Activated naive CD8-positive, alpha-beta T cell treated with anti-CD3 and anti-CD28 coated beads, Interleukin-2, amount 10 ng/mL, durations not matched to agents 7 days and 5 days (primary cell): ENCODE measurements at regions not wholly inside any gene's neighbourhood (a gene's known extent, or its start where the extent isn't known, plus 50 kb on each side); places are given as distances from the start of the nearest gene placed in this dataset.
"Not testable (repeated sequence)": the region's sequence is repeated elsewhere in the genome, so short reads cannot be mapped to it uniquely, and the experiment has no call there.

Experiments used
- ATAC-seq: fragments of 150-1000 bp; cut with Tn5 transposase; one replicate; pipeline ENCODE4 v1.10.0; 2021; ENCODE audit warnings: low read depth, moderate library complexity
- POLR2A ChIA-PET: fragments of 350-600 bp; sonication (Branson Sonifier 250); formaldehyde crosslinking; loops from one replicate; lab custom pipeline; 2021; ENCODE audit warnings: antibody characterized with exemption; lab: Charles Lee
- DNase-seq: peaks from one replicate; pipeline ENCODE4 v3.0.0; 2021
- H3K27ac Mint-ChIP-seq: one replicate; pipeline ENCODE4 v1.8.0; 2022; ENCODE audit warnings: mild to moderate bottlenecking, mixed read lengths
- H3K27me3 Mint-ChIP-seq: one replicate; pipeline ENCODE4 v1.8.0; 2022; ENCODE audit warnings: mild to moderate bottlenecking, moderate library complexity, mixed read lengths
- H3K36me3 Mint-ChIP-seq: one replicate; pipeline ENCODE4 v1.8.0; 2021; ENCODE audit warnings: mild to moderate bottlenecking, mixed read lengths
- H3K4me1 Mint-ChIP-seq: one replicate; pipeline ENCODE4 v1.8.0; 2021; ENCODE audit warnings: mixed read lengths
- H3K4me3 Mint-ChIP-seq: one replicate; pipeline ENCODE4 v1.8.0; 2022; ENCODE audit warnings: mild to moderate bottlenecking, moderate library complexity, mixed read lengths
- H3K9me3 Mint-ChIP-seq: one replicate; pipeline ENCODE4 v1.8.0; 2021; ENCODE audit warnings: mixed read lengths

GRCh38 chr20:53767206-53767930, 173.7 kb upstream of the ZNF217 start:
- DNase-seq (no peak), ATAC-seq (peak; percentile 58)
- Mint-ChIP-seq H3K4me3 (peak overlapping the region; percentile 57), H3K27ac (peak overlapping the region; percentile 68), H3K27me3 (no peaks in the 10 kb centered on the region), H3K36me3 (no peaks in the 10 kb centered on the region), H3K4me1 (peaks cover 8% of the 10 kb centered on the region), H3K9me3 (no peaks in the 10 kb centered on the region)
- POLR2A ChIA-PET, result interaction anchor here (0.5 kb wide), 1 partner anchor 133 kb away, joined by 3 read pairs; no protein-coding TSS in a partner anchor

- Mint-ChIP-seq H3K27ac (no peak overlapping the region), H3K27me3 (no peaks in the 10 kb centered on the region), H3K4me3 (no peak overlapping the region), H3K4me1 (peaks cover 8% of the 10 kb centered on the region), H3K9me3 (no peaks in the 10 kb centered on the region), H3K36me3 (no peaks in the 10 kb centered on the region)
- POLR2A ChIA-PET, result interaction anchor here (1.0 kb wide), 1 partner anchor 10 kb away, joined by 4 read pairs; no protein-coding TSS in a partner anchor
- ATAC-seq, result no peak
- no peak for DNase-seq
These were observed 170.8 kb upstream of the ZNF217 start for GRCh38 chr20:53764415-53764800.

GRCh38 chr20:53763707-53764414, 170.2 kb upstream of the ZNF217 start:
- H3K27ac Mint-ChIP-seq, result no peak overlapping the region
- no peaks in the 10 kb centered on the region for H3K36me3 Mint-ChIP-seq
- peaks cover 8% of the 10 kb centered on the region for H3K4me1 Mint-ChIP-seq
- no peaks in the 10 kb centered on the region for H3K9me3 Mint-ChIP-seq
- DNase-seq (no peak), ATAC-seq (no peak)
- no peak overlapping the region for H3K4me3 Mint-ChIP-seq
- POLR2A ChIA-PET, result interaction anchor here (1.0 kb wide), 1 partner anchor 9 kb away, joined by 4 read pairs; no protein-coding TSS in a partner anchor
- no peaks in the 10 kb centered on the region for H3K27me3 Mint-ChIP-seq

DNA sequence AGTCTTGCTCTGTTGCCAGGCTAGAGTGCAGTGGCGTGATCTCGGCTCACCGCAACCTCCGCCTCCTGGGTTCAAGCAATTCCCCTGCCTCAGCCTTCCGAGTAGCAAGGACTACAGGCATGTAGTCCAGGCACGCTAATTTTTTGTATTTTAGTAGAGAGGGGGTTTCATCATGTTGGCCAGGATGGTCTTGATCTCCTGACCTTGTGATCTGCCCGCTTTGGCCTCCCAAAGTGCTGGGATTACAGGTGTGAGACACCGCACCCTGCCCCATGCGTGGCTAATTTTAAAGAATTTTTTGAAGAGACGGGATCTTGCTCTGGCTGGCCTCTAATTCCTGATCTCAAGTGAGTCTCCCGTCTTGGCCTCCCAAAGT, 168.8 kb upstream of the ZNF217 start:
- DNase-seq, H3K27ac Mint-ChIP-seq, H3K4me3 Mint-ChIP-seq, POLR2A ChIA-PET, ATAC-seq, H3K9me3 Mint-ChIP-seq, H3K4me1 Mint-ChIP-seq, H3K27me3 Mint-ChIP-seq, H3K36me3 Mint-ChIP-seq: not testable (repeated sequence)

DNA sequence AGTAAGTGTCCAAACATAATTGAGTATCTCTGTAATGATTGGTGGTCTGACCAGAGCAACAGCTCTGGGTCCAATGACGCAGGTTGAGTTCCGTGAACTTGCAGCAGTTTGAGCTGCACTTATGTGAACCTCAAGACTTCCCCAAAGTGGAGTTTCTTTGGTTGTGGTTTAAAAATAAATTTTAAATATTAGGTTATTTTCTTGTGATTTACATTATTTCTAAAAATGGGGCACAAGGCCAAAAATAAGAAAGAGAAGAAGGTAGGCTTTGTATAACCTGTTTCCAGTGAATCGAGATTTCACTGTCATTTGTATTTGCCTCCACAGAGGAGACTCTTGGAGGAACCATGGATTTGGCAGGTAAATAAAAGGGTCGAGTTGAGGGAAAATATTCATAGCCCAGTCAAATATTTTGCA, 166.4 kb upstream of the ZNF217 start:
- ATAC-seq (no peak), DNase-seq (no peak)
- no peaks in the 10 kb centered on the region for H3K9me3 Mint-ChIP-seq
- peaks cover 13% of the 10 kb centered on the region for H3K4me1 Mint-ChIP-seq
- no peak overlapping the region for H3K4me3 Mint-ChIP-seq
- POLR2A ChIA-PET, result interaction anchor here (0.6 kb wide), 1 partner anchor 52 kb away, joined by 3 read pairs; no protein-coding TSS in a partner anchor
- H3K27me3 Mint-ChIP-seq, result no peaks in the 10 kb centered on the region
- H3K36me3 Mint-ChIP-seq, result no peaks in the 10 kb centered on the region
- H3K27ac Mint-ChIP-seq, result no peak overlapping the region

- H3K4me1 Mint-ChIP-seq, result peaks cover 35% of the 10 kb centered on the region
- no peaks in the 10 kb centered on the region for H3K9me3 Mint-ChIP-seq
- no peaks in the 10 kb centered on the region for H3K27me3 Mint-ChIP-seq
- ATAC-seq (no peak), DNase-seq (no peak)
- POLR2A ChIA-PET, result no interaction called here
- peaks cover 1% of the 10 kb centered on the region for H3K36me3 Mint-ChIP-seq
- H3K27ac Mint-ChIP-seq, result no peak overlapping the region
- no peak overlapping the region for H3K4me3 Mint-ChIP-seq
These were observed 163.9 kb upstream of the ZNF217 start for GRCh38 chr20:53757472-53757913.

DNA sequence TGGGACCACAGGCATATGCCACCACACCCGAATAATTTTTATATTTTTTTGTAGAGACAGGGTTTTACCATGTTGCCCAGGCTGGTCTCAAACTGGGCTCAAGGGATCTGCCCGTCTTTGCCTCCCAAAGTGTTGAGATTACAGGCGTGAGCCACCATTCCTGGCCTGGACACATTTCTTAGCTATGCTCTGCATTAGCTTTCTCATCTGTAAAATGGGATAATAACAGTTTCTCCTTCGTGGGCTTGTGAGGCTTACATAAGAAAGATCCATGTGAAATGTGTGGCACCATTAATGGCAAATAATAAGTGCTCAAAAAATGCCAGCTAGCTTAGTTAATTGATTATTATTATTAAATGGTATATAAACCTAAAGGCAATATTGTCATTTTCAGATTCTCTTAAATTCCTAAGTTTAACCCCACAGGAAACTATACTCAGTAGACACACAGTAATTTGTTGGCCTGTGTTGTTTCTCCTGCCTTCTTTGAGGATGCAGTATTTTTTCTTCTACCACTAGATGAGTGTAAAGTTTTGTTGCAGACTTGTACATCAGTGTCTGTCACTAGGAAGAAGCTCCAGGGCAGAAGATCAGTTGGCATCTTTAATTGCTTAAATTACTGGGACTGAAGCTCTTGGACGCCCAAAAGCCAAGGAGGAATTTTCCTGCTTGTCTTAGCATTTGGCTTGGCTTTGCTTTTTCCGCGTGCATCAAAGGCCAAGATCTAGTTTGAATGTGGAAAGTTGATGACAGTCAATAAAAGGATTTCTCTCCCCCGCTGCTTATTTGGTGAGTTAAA, 162.3 kb upstream of the ZNF217 start:
- POLR2A ChIA-PET, result interaction anchor here (0.7 to 1.0 kb wide), 2 partner anchors 80 to 87 kb away, joined by 3 to 7 read pairs; no protein-coding TSS in a partner anchor
- Mint-ChIP-seq H3K27me3 (no peaks in the 10 kb centered on the region), H3K36me3 (peaks cover 1% of the 10 kb centered on the region), H3K4me1 (peaks cover 46% of the 10 kb centered on the region), H3K27ac (peak overlapping the region; percentile 97), H3K9me3 (no peaks in the 10 kb centered on the region), H3K4me3 (no peak overlapping the region)
- ATAC-seq (no peak), DNase-seq (no peak)

GRCh38 chr20:53753880-53754459, 160.3 kb upstream of the ZNF217 start:
- Mint-ChIP-seq H3K27ac (peak overlapping the region; percentile 97), H3K36me3 (peaks cover 1% of the 10 kb centered on the region), H3K4me1 (peaks cover 60% of the 10 kb centered on the region), H3K27me3 (no peaks in the 10 kb centered on the region), H3K9me3 (no peaks in the 10 kb centered on the region), H3K4me3 (peak overlapping the region; percentile 75)
- DNase-seq (no peak), ATAC-seq (no peak)
- POLR2A ChIA-PET, result interaction anchor here (0.6 to 5.6 kb wide), 33 partner anchors 11 to 181 kb away, joined by 3 to 53 read pairs (median 4); partner anchors contain the start of gene ZNF217

DNA sequence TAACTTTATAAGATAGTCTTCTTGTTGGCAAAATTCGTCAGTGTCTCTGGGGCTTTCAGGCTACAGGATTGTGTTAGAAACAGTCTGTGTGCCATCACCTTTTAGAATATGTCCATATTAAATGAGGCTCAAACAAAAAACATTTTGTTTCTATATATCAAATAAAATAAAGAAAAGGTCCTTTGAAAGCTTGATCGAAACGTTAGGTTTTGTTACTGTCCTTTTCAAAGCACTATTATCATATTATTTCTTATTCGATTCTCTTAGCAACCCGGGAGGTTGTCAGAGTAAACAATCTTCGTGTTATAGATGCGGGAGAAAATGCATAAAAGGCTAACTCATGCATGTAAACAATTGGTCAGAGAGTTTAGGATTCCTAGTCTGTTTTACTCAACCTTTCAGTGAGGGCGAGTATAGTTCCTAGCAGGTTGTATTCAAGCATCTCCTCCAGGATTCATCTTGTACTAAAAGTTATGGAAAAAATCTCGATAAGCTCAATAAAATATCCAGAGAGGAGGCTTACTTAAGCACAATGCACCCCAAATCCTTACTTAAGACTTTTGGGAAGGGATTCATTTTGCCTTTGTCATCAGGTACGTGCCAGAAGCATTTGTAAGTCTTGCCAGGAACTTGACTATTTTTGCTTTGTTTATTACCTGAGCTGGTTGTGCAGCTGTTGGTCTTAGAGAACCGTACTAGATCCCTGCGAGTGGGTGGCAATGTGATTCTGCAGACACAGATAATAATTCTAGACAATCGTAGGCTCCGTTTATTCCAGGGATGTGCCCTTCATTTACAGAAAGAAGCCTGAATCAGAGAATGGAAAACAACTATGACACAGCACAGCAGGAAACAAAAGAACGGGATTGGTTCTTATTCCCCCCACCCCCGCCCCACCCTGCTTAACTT, 159.6 kb upstream of the ZNF217 start:
- peaks cover 67% of the 10 kb centered on the region for H3K4me1 Mint-ChIP-seq
- H3K9me3 Mint-ChIP-seq, result no peaks in the 10 kb centered on the region
- H3K36me3 Mint-ChIP-seq, result peaks cover 1% of the 10 kb centered on the region
- H3K27me3 Mint-ChIP-seq, result no peaks in the 10 kb centered on the region
- H3K27ac Mint-ChIP-seq, result peak overlapping the region; percentile 97
- no peak for DNase-seq
- no peak for ATAC-seq
- H3K4me3 Mint-ChIP-seq, result peak overlapping the region; percentile 50
- POLR2A ChIA-PET, result interaction anchor here (1.0 to 5.6 kb wide), 15 partner anchors 14 to 174 kb away, joined by 3 to 53 read pairs (median 7); partner anchors contain the start of gene ZNF217

- H3K4me3 Mint-ChIP-seq, result peak overlapping the region; percentile 52
- POLR2A ChIA-PET, result interaction anchor here (1.0 to 5.6 kb wide), 4 partner anchors 13 to 120 kb away, joined by 3 to 53 read pairs (median 13); no protein-coding TSS in a partner anchor
- H3K36me3 Mint-ChIP-seq, result peaks cover 1% of the 10 kb centered on the region
- H3K4me1 Mint-ChIP-seq, result peaks cover 66% of the 10 kb centered on the region
- H3K27me3 Mint-ChIP-seq, result no peaks in the 10 kb centered on the region
- ATAC-seq, result no peak
- DNase-seq, result no peak
- peak overlapping the region; percentile 97 for H3K27ac Mint-ChIP-seq
- no peaks in the 10 kb centered on the region for H3K9me3 Mint-ChIP-seq
These were observed 158.9 kb upstream of the ZNF217 start for GRCh38 chr20:53752583-53752970.

GRCh38 chr20:53751620-53752318, 158.1 kb upstream of the ZNF217 start:
- POLR2A ChIA-PET, result interaction anchor here (0.8 to 5.6 kb wide), 24 partner anchors 11 to 172 kb away, joined by 3 to 53 read pairs (median 5); partner anchors contain the start of gene ZNF217
- H3K4me1 Mint-ChIP-seq, result peaks cover 65% of the 10 kb centered on the region
- no peaks in the 10 kb centered on the region for H3K9me3 Mint-ChIP-seq
- DNase-seq, result no peak
- no peaks in the 10 kb centered on the region for H3K27me3 Mint-ChIP-seq
- peak overlapping the region; percentile 97 for H3K27ac Mint-ChIP-seq
- no peak for ATAC-seq
- peaks cover 1% of the 10 kb centered on the region for H3K36me3 Mint-ChIP-seq
- peak overlapping the region; percentile 68 for H3K4me3 Mint-ChIP-seq
